ENCODE measurements at regions not wholly inside any gene's neighbourhood (a gene's known extent, or its start where the extent isn't known, plus 50 kb on each side); places are given as distances from the start of the nearest gene placed in this dataset.

DNA sequence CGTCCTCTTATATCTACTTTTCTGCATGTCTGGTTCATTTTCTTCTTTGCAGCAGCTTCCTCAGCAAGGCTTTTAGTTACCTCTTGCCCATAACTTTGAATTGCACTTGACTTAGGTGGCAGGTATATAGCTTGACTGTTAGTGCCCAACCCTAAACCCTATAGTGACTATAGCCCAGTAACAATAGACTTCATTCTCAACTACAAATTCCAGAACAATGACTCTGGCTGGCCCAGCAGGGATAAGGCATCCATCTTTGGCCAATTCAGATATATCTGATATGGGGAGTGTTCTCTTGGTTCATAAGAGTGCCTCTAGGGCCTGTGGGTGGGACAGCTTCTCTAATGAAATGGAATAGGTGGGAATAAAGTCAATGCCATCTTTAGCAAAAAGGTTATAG, 246.2 kb downstream of the DMRT2 start:
- H3K4me3 ChIP-seq (replicated peaks in 1 of 4; ENCODE audit: control extremely low read depth in 1 of 4, insufficient read depth in 1 of 4, low read depth in 3 of 4, low read length in 4 of 4): no peak overlapping the region
- no peak overlapping the region for H3K9ac ChIP-seq (ENCODE audit: insufficient read depth, low read length)
- no peaks in the 10 kb centered on the region for H3K79me2 ChIP-seq (ENCODE audit: control insufficient read depth, insufficient read depth, low read length)
- H3K4me1 ChIP-seq (ENCODE audit: control insufficient read depth, extremely low read depth, insufficient read depth, low read length): no peaks in the 10 kb centered on the region
- TF ChIP-seq EZH2 (IDR thresholded peaks at IDR 0.05; ENCODE audit: low read length, missing control alignments): no peak
- TF ChIP-seq, protein P1, sequence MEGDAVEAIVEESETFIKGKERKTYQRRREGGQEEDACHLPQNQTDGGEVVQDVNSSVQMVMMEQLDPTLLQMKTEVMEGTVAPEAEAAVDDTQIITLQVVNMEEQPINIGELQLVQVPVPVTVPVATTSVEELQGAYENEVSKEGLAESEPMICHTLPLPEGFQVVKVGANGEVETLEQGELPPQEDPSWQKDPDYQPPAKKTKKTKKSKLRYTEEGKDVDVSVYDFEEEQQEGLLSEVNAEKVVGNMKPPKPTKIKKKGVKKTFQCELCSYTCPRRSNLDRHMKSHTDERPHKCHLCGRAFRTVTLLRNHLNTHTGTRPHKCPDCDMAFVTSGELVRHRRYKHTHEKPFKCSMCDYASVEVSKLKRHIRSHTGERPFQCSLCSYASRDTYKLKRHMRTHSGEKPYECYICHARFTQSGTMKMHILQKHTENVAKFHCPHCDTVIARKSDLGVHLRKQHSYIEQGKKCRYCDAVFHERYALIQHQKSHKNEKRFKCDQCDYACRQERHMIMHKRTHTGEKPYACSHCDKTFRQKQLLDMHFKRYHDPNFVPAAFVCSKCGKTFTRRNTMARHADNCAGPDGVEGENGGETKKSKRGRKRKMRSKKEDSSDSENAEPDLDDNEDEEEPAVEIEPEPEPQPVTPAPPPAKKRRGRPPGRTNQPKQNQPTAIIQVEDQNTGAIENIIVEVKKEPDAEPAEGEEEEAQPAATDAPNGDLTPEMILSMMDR (conservative IDR thresholded peaks at IDR 0.05 in 1 of 2, IDR thresholded peaks at IDR 0.05 in 1 of 2; ENCODE audit: low read depth in 1 of 2, low read length in 2 of 2): no peak
- no peak overlapping the region for H3K27ac ChIP-seq (ENCODE audit: insufficient read depth, low read length)
- H3K9me3 ChIP-seq (ENCODE audit: control insufficient read depth, insufficient read depth, low read depth, low read length): no peaks in the 10 kb centered on the region
- H3K36me3 ChIP-seq (ENCODE audit: control insufficient read depth, insufficient read depth, low read length): no peaks in the 10 kb centered on the region
- no peak overlapping the region for H2AFZ ChIP-seq (ENCODE audit: low read length)
- no peak overlapping the region for H3K4me2 ChIP-seq (ENCODE audit: extremely low read depth, insufficient read depth, low read length)
- no peak for DNase-seq (ENCODE audit: low read depth in 2 of 2)
- no peaks in the 10 kb centered on the region for H3K27me3 ChIP-seq (ENCODE audit: control insufficient read depth, insufficient read depth, low read length)
- H4K20me1 ChIP-seq (ENCODE audit: control insufficient read depth, extremely low read depth, insufficient read depth, low read length): no peaks in the 10 kb centered on the region

DNA sequence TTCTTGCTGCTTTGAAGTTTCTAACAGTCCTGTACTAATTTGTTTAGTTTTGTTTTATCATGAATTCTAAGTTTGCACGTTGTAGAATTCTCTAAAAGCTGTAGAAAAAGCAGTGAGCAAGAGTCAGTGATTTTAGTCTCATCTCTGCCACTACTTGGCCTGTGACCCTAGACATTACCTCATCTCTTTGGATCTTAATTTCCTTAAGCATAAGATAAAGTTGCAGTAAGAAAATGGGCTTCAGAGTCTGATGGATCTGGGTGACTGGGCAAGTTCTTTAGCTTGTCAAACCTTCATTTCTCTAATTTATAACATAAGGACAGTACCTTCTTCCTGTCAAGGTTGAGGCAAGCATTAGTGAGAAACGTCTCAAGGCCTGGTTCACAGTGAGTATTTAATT, 247.9 kb downstream of the DMRT2 start:
- H3K9ac ChIP-seq (ENCODE audit: insufficient read depth, low read length): no peak overlapping the region
- H3K9me3 ChIP-seq (ENCODE audit: control insufficient read depth, insufficient read depth, low read depth, low read length): no peaks in the 10 kb centered on the region
- no peak overlapping the region for H3K27ac ChIP-seq (ENCODE audit: insufficient read depth, low read length)
- H3K4me2 ChIP-seq (ENCODE audit: extremely low read depth, insufficient read depth, low read length): no peak overlapping the region
- DNase-seq (ENCODE audit: low read depth in 2 of 2): no peak
- H3K27me3 ChIP-seq (ENCODE audit: control insufficient read depth, insufficient read depth, low read length): no peaks in the 10 kb centered on the region
- TF ChIP-seq EZH2 (IDR thresholded peaks at IDR 0.05; ENCODE audit: low read length, missing control alignments): no peak
- TF ChIP-seq, protein P1 (conservative IDR thresholded peaks at IDR 0.05 in 1 of 2, IDR thresholded peaks at IDR 0.05 in 1 of 2; ENCODE audit: low read depth in 1 of 2, low read length in 2 of 2): no peak
- H3K4me3 ChIP-seq (replicated peaks in 1 of 4; ENCODE audit: control extremely low read depth in 1 of 4, insufficient read depth in 1 of 4, low read depth in 3 of 4, low read length in 4 of 4): no peak overlapping the region
- H3K36me3 ChIP-seq (ENCODE audit: control insufficient read depth, insufficient read depth, low read length): no peaks in the 10 kb centered on the region
- H2AFZ ChIP-seq (ENCODE audit: low read length): no peak overlapping the region
- no peaks in the 10 kb centered on the region for H4K20me1 ChIP-seq (ENCODE audit: control insufficient read depth, extremely low read depth, insufficient read depth, low read length)
- H3K79me2 ChIP-seq (ENCODE audit: control insufficient read depth, insufficient read depth, low read length): no peaks in the 10 kb centered on the region
- H3K4me1 ChIP-seq (ENCODE audit: control insufficient read depth, extremely low read depth, insufficient read depth, low read length): no peaks in the 10 kb centered on the region

DNA sequence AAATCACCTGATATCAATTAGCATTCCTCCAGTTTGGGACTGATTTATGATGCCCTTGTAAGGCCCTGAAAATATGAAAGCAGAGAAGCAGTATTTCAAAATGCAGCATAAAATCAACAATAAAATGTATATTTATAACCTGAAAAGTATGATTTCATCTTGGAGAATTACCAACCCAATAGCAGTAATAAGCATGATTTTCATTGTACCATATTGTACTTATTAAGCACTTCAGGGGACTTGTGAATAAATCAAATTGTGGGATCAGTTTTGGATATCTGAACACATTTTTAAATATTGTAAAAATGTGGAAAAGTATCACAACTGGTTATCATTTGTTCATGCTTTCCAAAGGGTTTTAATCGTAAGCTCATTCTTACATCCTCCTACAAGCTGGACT, 250.8 kb downstream of the DMRT2 start:
- no peaks in the 10 kb centered on the region for H3K79me2 ChIP-seq (ENCODE audit: control insufficient read depth, insufficient read depth, low read length)
- no peaks in the 10 kb centered on the region for H3K36me3 ChIP-seq (ENCODE audit: control insufficient read depth, insufficient read depth, low read length)
- no peaks in the 10 kb centered on the region for H3K27me3 ChIP-seq (ENCODE audit: control insufficient read depth, insufficient read depth, low read length)
- no peaks in the 10 kb centered on the region for H3K9me3 ChIP-seq (ENCODE audit: control insufficient read depth, insufficient read depth, low read depth, low read length)
- H2AFZ ChIP-seq (ENCODE audit: low read length): no peak overlapping the region
- no peaks in the 10 kb centered on the region for H4K20me1 ChIP-seq (ENCODE audit: control insufficient read depth, extremely low read depth, insufficient read depth, low read length)
- H3K27ac ChIP-seq (ENCODE audit: insufficient read depth, low read length): no peak overlapping the region
- H3K4me1 ChIP-seq (ENCODE audit: control insufficient read depth, extremely low read depth, insufficient read depth, low read length): no peaks in the 10 kb centered on the region
- no peak overlapping the region for H3K4me3 ChIP-seq (replicated peaks in 1 of 4; ENCODE audit: control extremely low read depth in 1 of 4, insufficient read depth in 1 of 4, low read depth in 3 of 4, low read length in 4 of 4)
- H3K4me2 ChIP-seq (ENCODE audit: extremely low read depth, insufficient read depth, low read length): no peak overlapping the region
- no peak for TF ChIP-seq EZH2 (IDR thresholded peaks at IDR 0.05; ENCODE audit: low read length, missing control alignments)
- H3K9ac ChIP-seq (ENCODE audit: insufficient read depth, low read length): no peak overlapping the region
- DNase-seq (ENCODE audit: low read depth in 2 of 2): no peak

All from fibroblast of lung (primary cell).